ENCODE measurements at regions not wholly inside any gene's neighbourhood (a gene's known extent, or its start where the extent isn't known, plus 50 kb on each side); places are given as distances from the start of the nearest gene placed in this dataset.

DNA sequence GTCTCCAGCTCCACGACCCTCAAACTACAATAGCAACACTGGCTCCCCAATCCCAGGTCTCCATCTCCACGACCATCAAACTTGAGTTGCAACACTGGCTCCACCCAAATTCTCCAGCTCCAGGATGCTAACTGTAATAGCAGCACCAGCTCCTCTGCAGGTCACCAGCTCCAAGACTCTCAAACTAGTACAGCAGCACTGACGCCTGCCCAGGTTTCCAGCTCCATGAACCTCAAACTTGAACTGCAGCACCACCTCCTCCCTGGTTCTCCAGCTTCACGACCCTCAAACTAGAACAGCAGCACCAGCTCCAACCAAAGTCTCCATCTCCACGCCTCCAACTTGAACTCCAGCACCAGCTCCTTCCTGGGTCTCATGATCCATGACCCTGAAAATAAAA is 353.8 kb downstream of the PREX1 start:
- Histone ChIP-seq H3K4me3 (no peak overlapping the region), H3K9me3 (no peaks in the 10 kb centered on the region), H3K36me3 (no peaks in the 10 kb centered on the region), H3K27ac (no peak overlapping the region), H3K27me3 (no peaks in the 10 kb centered on the region), H3K4me1 (no peaks in the 10 kb centered on the region)
- DNase-seq (no peak), FAIRE-seq (no peak), ATAC-seq (no peak)
- WGBS, 2 donors = 42 to 49% methylated on average over 5 of the region's 5 CpGs
- intact Hi-C loops (cut with DNase I) = no loop called here
- TF ChIP-seq, protein P1, sequence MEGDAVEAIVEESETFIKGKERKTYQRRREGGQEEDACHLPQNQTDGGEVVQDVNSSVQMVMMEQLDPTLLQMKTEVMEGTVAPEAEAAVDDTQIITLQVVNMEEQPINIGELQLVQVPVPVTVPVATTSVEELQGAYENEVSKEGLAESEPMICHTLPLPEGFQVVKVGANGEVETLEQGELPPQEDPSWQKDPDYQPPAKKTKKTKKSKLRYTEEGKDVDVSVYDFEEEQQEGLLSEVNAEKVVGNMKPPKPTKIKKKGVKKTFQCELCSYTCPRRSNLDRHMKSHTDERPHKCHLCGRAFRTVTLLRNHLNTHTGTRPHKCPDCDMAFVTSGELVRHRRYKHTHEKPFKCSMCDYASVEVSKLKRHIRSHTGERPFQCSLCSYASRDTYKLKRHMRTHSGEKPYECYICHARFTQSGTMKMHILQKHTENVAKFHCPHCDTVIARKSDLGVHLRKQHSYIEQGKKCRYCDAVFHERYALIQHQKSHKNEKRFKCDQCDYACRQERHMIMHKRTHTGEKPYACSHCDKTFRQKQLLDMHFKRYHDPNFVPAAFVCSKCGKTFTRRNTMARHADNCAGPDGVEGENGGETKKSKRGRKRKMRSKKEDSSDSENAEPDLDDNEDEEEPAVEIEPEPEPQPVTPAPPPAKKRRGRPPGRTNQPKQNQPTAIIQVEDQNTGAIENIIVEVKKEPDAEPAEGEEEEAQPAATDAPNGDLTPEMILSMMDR (IDR thresholded peaks at IDR 0.05) = no peak

DNA sequence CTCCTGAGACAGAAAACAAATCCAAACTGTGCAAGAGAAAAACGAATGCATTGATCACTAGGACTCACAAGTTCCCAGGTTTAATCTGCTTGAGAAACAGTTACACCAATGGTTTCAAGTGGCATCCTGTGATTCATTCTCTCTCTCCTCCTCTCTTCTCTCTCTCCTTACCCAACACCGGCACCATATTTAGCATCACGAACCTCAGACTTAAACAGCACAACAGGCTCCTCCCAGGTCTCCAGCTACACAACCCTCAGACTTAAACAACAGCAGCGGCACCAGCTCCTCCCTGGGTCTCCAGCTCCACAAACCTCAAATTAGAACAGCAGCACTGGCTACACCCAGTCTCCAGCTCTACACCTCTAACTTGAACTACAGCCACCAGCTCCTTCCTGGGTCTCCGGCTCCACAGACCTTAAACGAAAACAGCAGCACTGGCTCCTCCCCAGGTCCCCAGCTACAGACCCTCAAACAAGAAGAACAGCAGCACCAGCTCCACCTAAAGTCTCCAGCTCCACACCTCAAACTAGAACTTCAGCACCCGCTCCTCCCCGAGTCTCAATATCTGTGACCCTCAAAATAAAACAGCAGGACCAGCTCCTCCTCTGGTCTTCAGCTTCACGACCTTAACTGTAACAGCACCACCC is 355.9 kb downstream of the PREX1 start:
- no peaks in the 10 kb centered on the region for H3K9me3 ChIP-seq
- DNase-seq = no peak
- no peak overlapping the region for H3K27ac ChIP-seq
- TF ChIP-seq, protein P1 (IDR thresholded peaks at IDR 0.05) = no peak
- no peaks in the 10 kb centered on the region for H3K36me3 ChIP-seq
- no peak for ATAC-seq
- WGBS, 2 donors = 41 to 48% methylated on average over 9 of the region's 9 CpGs
- no peaks in the 10 kb centered on the region for H3K27me3 ChIP-seq
- no peak for FAIRE-seq
- H3K4me3 ChIP-seq = no peak overlapping the region
- intact Hi-C loops (cut with DNase I) = no loop called here
- no peaks in the 10 kb centered on the region for H3K4me1 ChIP-seq

DNA sequence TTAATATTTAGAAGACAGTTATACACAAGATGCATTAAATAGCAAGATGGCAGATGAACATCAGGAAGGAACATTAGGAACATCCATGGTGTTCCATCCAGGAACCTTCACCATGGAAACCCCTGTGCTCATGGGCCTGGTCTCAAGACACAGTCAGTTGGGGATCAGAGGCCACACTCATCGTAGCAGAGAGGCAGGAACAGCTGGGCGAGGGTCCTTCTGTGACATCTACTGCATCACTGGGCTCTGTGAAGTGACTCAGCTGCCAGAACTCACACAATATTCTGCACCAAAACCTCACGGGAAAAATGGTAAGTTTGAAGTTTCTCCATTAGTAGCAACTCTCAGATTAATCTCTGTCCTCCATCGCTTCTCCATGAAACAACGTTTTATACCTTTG is 356.6 kb downstream of the PREX1 start:
- Histone ChIP-seq H3K27ac (no peak overlapping the region), H3K4me3 (no peak overlapping the region), H3K27me3 (no peaks in the 10 kb centered on the region), H3K36me3 (no peaks in the 10 kb centered on the region), H3K9me3 (no peaks in the 10 kb centered on the region), H3K4me1 (no peaks in the 10 kb centered on the region)
- no peak for DNase-seq
- TF ChIP-seq, protein P1 (IDR thresholded peaks at IDR 0.05) = no peak
- intact Hi-C loops (cut with DNase I) = no loop called here
- 42 to 53% methylated on average over 5 of the region's 5 CpGs for WGBS, 2 donors
- FAIRE-seq = no peak
- no peak for ATAC-seq

DNA sequence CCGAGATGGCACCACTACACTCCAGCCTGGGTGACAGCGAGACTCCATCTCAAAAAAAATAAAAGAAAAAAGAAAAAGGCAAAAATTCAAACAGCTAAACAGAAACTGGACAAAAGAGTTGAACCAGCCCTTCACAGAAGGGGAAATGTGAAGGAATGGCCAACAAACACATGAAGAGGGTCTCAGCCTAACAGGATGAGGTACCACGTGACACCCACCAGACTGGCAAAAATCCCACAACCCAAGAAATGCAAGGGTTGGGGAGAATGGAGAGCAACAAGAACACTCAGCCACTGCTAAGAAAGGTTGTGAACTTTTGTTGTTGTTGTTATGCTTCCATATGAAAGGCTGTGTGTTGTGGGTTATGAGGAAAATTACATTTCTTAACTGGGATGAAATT is 357.7 kb downstream of the PREX1 start:
- H3K27me3 ChIP-seq = no peaks in the 10 kb centered on the region
- TF ChIP-seq, protein P1 (IDR thresholded peaks at IDR 0.05) = no peak
- DNase-seq (no peak), FAIRE-seq (no peak), ATAC-seq (no peak)
- H3K9me3 ChIP-seq = no peaks in the 10 kb centered on the region
- no peak overlapping the region for H3K27ac ChIP-seq
- WGBS, 2 donors = 64 to 80% methylated on average over 3 of the region's 3 CpGs
- H3K4me3 ChIP-seq = no peak overlapping the region
- no peaks in the 10 kb centered on the region for H3K4me1 ChIP-seq
- intact Hi-C loops (cut with DNase I) = no loop called here
- no peaks in the 10 kb centered on the region for H3K36me3 ChIP-seq

GRCh38 chr20:48469026-48469425 is 358.8 kb downstream of the PREX1 start:
- Histone ChIP-seq H3K27ac (no peak overlapping the region), H3K9me3 (no peaks in the 10 kb centered on the region), H3K27me3 (no peaks in the 10 kb centered on the region), H3K36me3 (no peaks in the 10 kb centered on the region), H3K4me3 (no peak overlapping the region), H3K4me1 (no peaks in the 10 kb centered on the region)
- ATAC-seq (no peak), DNase-seq (no peak), FAIRE-seq (no peak)
- 74 to 89% methylated on average over 4 of the region's 4 CpGs for WGBS, 2 donors
- TF ChIP-seq, protein P1 (IDR thresholded peaks at IDR 0.05) = no peak
- intact Hi-C loops (cut with DNase I) = no loop called here
